Ovary (tissue), 7 donors: ENCODE measurements at regions not wholly inside any gene's neighbourhood (a gene's known extent, or its start where the extent isn't known, plus 50 kb on each side); places are given as distances from the start of the nearest gene placed in this dataset.
"Not testable (repeated sequence)": the region's sequence is repeated elsewhere in the genome, so short reads cannot be mapped to it uniquely, and the experiment has no call there.

ENCODE experiments used
- DNase-seq, 5 donors: peaks; one replicate each; pipeline ENCODE4 v3.0.0-alpha.2; 2019 to 2020
- H3K27ac ChIP-seq, 2 donors: fragments of 200-600 bp; one replicate each; pipeline versions ENCODE4 v1.5.1 to v1.8.0; 2019 to 2022
- H3K27me3 ChIP-seq: fragments of 200-600 bp; one replicate; pipeline ENCODE4 v1.8.0; 2022
- H3K36me3 ChIP-seq: fragments of 200-600 bp; sonication (generic); one replicate; pipeline ENCODE4 v1.5.1; 2019
- H3K4me1 ChIP-seq: one replicate; pipeline ENCODE4 v1.8.1; 2013; ENCODE audit warnings: mild to moderate bottlenecking, moderate library complexity; ENCODE audit not compliant: insufficient read depth
- H3K4me3 ChIP-seq: fragments of 200-600 bp; sonication (generic); one replicate; pipeline ENCODE4 v1.5.1; 2017
- H3K9me3 ChIP-seq, 2 donors: fragments of 200-600 bp in 1 of 2; sonication (generic) in 1 of 2; one replicate each; pipeline versions ENCODE4 v1.5.1 to v1.8.1; 2013 to 2019; ENCODE audit warnings: mild to moderate bottlenecking in 1 of 2, moderate library complexity in 1 of 2
- CTCF ChIP-seq, 3 donors: fragments of 450-650 bp in 2 of 3; fragments of 200-600 bp in 1 of 3; IDR thresholded peaks; one replicate each; pipeline versions ENCODE4 v1.5.1 to v1.8.0; 2016 to 2022; ENCODE audit warnings: antibody characterized with exemption in 3 of 3, mild to moderate bottlenecking in 1 of 3
- EP300 ChIP-seq: sonication (generic); formaldehyde crosslinking; IDR thresholded peaks from one replicate; pipeline ENCODE4 v1.6.1; 2017; ENCODE audit warnings: antibody characterized with exemption
- POLR2A ChIP-seq: fragments of 450-650 bp; IDR thresholded peaks from one replicate; pipeline ENCODE4 v1.6.1; 2017; ENCODE audit warnings: antibody characterized with exemption, mild to moderate bottlenecking, moderate library complexity
- WGBS, 3 donors: extraction: QIAGEN DNeasy Blood & Tissue Kit in 1 of 3; methylation state at CpG; one replicate each; pipeline versions ENCODE4 v1.1.5 to v1.1.7; 2013 to 2017; 5-methylcytosine and 5-hydroxymethylcytosine counted together
- intact Hi-C, 4 donors: fragments of 100-400 bp; cut with DNase I; formaldehyde crosslinking; loops; one replicate each; pipeline versions ENCODE4 v1.11.0 to v1.15.1; 2022 to 2023
- donor health status: DM: no; HTN: no; CAD: no; lungs with moderate emphysema.
- donor health status: DM: no; HTN: no; CAD: no.
- donor health status: Bipolar disorder and iron deficiency.
- donor health status: DM: no; HTN: no; CAD: no.
- donor health status: DM: yes; HTN: yes; CAD: no.

- no peaks in the 10 kb centered on the region for H3K9me3 ChIP-seq
- H3K27ac ChIP-seq: no peak overlapping the region
- TF ChIP-seq CTCF (IDR thresholded peaks at IDR 0.05) (no peak), POLR2A (no peak), EP300 (no peak)
- no peaks in the 10 kb centered on the region for H3K4me1 ChIP-seq
- no peak overlapping the region for H3K4me3 ChIP-seq
- no peaks in the 10 kb centered on the region for H3K27me3 ChIP-seq
- intact Hi-C loops: no loop called here
- H3K36me3 ChIP-seq: no peaks in the 10 kb centered on the region
- DNase-seq: no peak
- WGBS, 3 donors: 95% methylated on average over 3 of the region's 3 CpGs
Observed at GRCh38 chr6:134389129-134389528, 71.2 kb upstream of the SGK1 start.

- 74 to 89% (median 86%) methylated on average over 6 of the region's 6 CpGs for WGBS, 3 donors
- H3K4me3 ChIP-seq, H3K27me3 ChIP-seq, intact Hi-C loops, H3K4me1 ChIP-seq, H3K27ac ChIP-seq, DNase-seq, H3K9me3 ChIP-seq, H3K36me3 ChIP-seq: not testable (repeated sequence)
Observed at GRCh38 chr6:134386482-134386881, 68.6 kb upstream of the SGK1 start.

- no peak for TF ChIP-seq POLR2A
- TF ChIP-seq EP300: no peak
- no peak for TF ChIP-seq CTCF (IDR thresholded peaks at IDR 0.05)
- Histone ChIP-seq H3K27me3 (no peaks in the 10 kb centered on the region), H3K27ac (no peak overlapping the region), H3K4me1 (peaks cover 3% of the 10 kb centered on the region), H3K9me3 (no peaks in the 10 kb centered on the region), H3K4me3 (no peak overlapping the region), H3K36me3 (no peaks in the 10 kb centered on the region)
- DNase-seq: no peak
- 81 to 88% (median 84%) methylated on average over 5 of the region's 5 CpGs for WGBS, 3 donors
- intact Hi-C loops: no loop called here
Observed at GRCh38 chr6:134381959-134382358, 64.0 kb upstream of the SGK1 start.

GRCh38 chr6:134379599-134379998 is 61.7 kb upstream of the SGK1 start:
- intact Hi-C loops: no loop called here
- WGBS, 3 donors: 73 to 84% (median 78%) methylated on average over 1 of the region's 1 CpG

GRCh38 chr6:134379076-134379475 is 61.2 kb upstream of the SGK1 start:
- 88 to 90% (median 90%) methylated on average over 5 of the region's 5 CpGs for WGBS, 3 donors
- no peak overlapping the region for H3K4me3 ChIP-seq
- no peak for TF ChIP-seq CTCF (IDR thresholded peaks at IDR 0.05)
- no peak for TF ChIP-seq POLR2A
- TF ChIP-seq EP300: no peak
- no peaks in the 10 kb centered on the region for H3K27me3 ChIP-seq
- H3K27ac ChIP-seq: no peak overlapping the region
- peaks cover 3% of the 10 kb centered on the region for H3K4me1 ChIP-seq
- DNase-seq: no peak
- H3K9me3 ChIP-seq: no peaks in the 10 kb centered on the region
- H3K36me3 ChIP-seq: no peaks in the 10 kb centered on the region
- intact Hi-C loops: no loop called here

More at GRCh38 chr6:134379599-134379998, 61.7 kb upstream of the SGK1 start:
- Histone ChIP-seq H3K4me1 (peaks cover 3% of the 10 kb centered on the region), H3K4me3 (no peak overlapping the region), H3K36me3 (no peaks in the 10 kb centered on the region), H3K9me3 (no peaks in the 10 kb centered on the region), H3K27ac (no peak overlapping the region), H3K27me3 (no peaks in the 10 kb centered on the region)
- TF ChIP-seq CTCF (IDR thresholded peaks at IDR 0.05) (no peak), EP300 (no peak), POLR2A (no peak)
- no peak for DNase-seq
